A673 (cell line): ENCODE measurements at regions not wholly inside any gene's neighbourhood (a gene's known extent, or its start where the extent isn't known, plus 50 kb on each side); places are given as distances from the start of the nearest gene placed in this dataset.

Experiments
- EZH2 ChIP-seq: fragments of 200-600 bp; sonication (generic); IDR thresholded peaks from 2 replicates; pipeline ENCODE4 v1.6.1; 2017; ENCODE audit warnings: borderline replicate concordance, low read depth, mild to moderate bottlenecking, mixed read lengths, antibody characterized with exemption, low read length; ENCODE audit not compliant: poor library complexity, severe bottlenecking
- TF ChIP-seq, protein P1 (sequence below): fragments of 300-800, 200-600 bp; sonication (generic); conservative IDR thresholded peaks from 2 replicates; pipeline ENCODE4 v1.5.1; 2017; ENCODE audit warnings: low read depth, mild to moderate bottlenecking, antibody characterized with exemption, low read length, moderate library complexity, mixed read lengths

DNA sequence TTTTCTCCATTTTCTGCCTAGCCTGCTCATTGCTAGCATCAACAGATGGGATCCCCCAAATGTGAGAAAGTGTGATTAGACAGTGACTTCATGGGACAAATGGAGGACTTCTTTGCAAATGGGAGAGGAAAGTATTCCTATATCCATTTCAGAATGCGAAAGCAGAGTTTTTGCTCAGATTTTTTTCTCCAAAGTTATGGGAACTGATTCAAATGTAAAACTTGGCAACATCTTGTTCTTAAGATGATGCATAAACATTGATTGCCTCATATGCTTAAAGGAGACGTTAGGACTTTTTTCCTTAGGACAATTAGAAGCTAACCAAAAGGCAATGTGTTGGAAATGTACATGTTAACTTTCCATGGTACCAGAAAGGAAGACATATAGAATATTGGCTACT is 704.3 kb upstream of the ZNF608 start:
- TF ChIP-seq, protein P1, sequence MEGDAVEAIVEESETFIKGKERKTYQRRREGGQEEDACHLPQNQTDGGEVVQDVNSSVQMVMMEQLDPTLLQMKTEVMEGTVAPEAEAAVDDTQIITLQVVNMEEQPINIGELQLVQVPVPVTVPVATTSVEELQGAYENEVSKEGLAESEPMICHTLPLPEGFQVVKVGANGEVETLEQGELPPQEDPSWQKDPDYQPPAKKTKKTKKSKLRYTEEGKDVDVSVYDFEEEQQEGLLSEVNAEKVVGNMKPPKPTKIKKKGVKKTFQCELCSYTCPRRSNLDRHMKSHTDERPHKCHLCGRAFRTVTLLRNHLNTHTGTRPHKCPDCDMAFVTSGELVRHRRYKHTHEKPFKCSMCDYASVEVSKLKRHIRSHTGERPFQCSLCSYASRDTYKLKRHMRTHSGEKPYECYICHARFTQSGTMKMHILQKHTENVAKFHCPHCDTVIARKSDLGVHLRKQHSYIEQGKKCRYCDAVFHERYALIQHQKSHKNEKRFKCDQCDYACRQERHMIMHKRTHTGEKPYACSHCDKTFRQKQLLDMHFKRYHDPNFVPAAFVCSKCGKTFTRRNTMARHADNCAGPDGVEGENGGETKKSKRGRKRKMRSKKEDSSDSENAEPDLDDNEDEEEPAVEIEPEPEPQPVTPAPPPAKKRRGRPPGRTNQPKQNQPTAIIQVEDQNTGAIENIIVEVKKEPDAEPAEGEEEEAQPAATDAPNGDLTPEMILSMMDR, result no peak
- no peak for TF ChIP-seq EZH2
